ENCODE measurements at regions not wholly inside any gene's neighbourhood (a gene's known extent, or its start where the extent isn't known, plus 50 kb on each side); places are given as distances from the start of the nearest gene placed in this dataset.

GRCh38 chr11:122346006-122346405 lies 230.0 kb upstream of the BLID start:
- Histone ChIP-seq H2AFZ (replicated peaks; ENCODE audit: low read length, poor library complexity) (no peak overlapping the region), H4K91ac (ENCODE audit: insufficient read depth, low read depth, low read length) (no peak overlapping the region), H4K8ac (ENCODE audit: low read depth in 2 of 2, low read length in 2 of 2) (no peak overlapping the region), H2BK15ac (ENCODE audit: low read depth, low read length) (no peak overlapping the region), H2BK5ac (ENCODE audit: low read depth, low read length, poor library complexity, severe bottlenecking) (no peak overlapping the region), H3K4me1 (ENCODE audit: control insufficient read depth, insufficient read depth, low read length) (peaks cover 15% of the 10 kb centered on the region), H3K79me1 (ENCODE audit: low read depth in 1 of 2, low read length in 2 of 2) (peaks cover 0 to 4% of the 10 kb centered on the region in 2 experiments; a peak in 1 of 4 replicates), H3K14ac (replicated peaks; ENCODE audit: low read depth, low read length) (no peak overlapping the region), H3K23ac (ENCODE audit: low read depth, low read length) (no peak overlapping the region), H2BK120ac (ENCODE audit: low read depth, low read length) (peak overlapping the region; percentile 49; the same call in 1 of the 2 replicates), H3K56ac (ENCODE audit: extremely low read depth, insufficient read depth, low read length) (no peak overlapping the region), H4K5ac (ENCODE audit: low read depth, low read length) (no peak overlapping the region), H3K18ac (ENCODE audit: low read depth, low read length) (no peak overlapping the region), H3K4me2 (ENCODE audit: low read depth, low read length) (no peak overlapping the region), H4K20me1 (ENCODE audit: insufficient read depth, low read length) (no peaks in the 10 kb centered on the region), H3K9ac (ENCODE audit: low read depth, low read length) (no peak overlapping the region), H3K4me3 (ENCODE audit: insufficient read depth, low read depth, low read length) (no peak overlapping the region), H3K4ac (ENCODE audit: low read depth, low read length) (no peak overlapping the region), H2AK9ac (replicated peaks; ENCODE audit: low read depth, low read length, poor library complexity) (no peak overlapping the region), H2BK20ac (ENCODE audit: low read depth, low read length) (no peak overlapping the region), H2AK5ac (ENCODE audit: low read depth, low read length) (no peak overlapping the region), H3K27ac (ENCODE audit: insufficient read depth, low read length) (no peak overlapping the region), H3K9me1 (ENCODE audit: insufficient read depth, low read length) (peaks cover 4% of the 10 kb centered on the region; the same call in 1 of the 2 replicates), H3K36me3 (ENCODE audit: control insufficient read depth, insufficient read depth, low read length) (no peaks in the 10 kb centered on the region; the same call in 1 of the 2 replicates), H3K27me3 (ENCODE audit: control insufficient read depth, insufficient read depth, low read length) (no peaks in the 10 kb centered on the region), H3K9me3 (ENCODE audit: control insufficient read depth, insufficient read depth, low read length) (no peaks in the 10 kb centered on the region)
- WGBS, 2 experiments (ENCODE audit: extremely low coverage in 2 of 2, insufficient read length in 1 of 2), result no CpG with 5 or more reads among the region's 2 CpGs
- dilution Hi-C loops (cut with HindIII; ENCODE audit: low sequenced_read_pairs, unreplicated experiment) (no loop called here), intact Hi-C loops (cut with micrococcal nuclease) (no loop called here), in situ Hi-C loops (cut with MboI; ENCODE audit: low sequenced_read_pairs) (no loop called here)
- DNase-seq, result no peak
- no peak for ATAC-seq (ENCODE audit: low read depth)
- CTCF ChIA-PET, result no interaction called here
- TF ChIP-seq RAD21 (IDR thresholded peaks at IDR 0.05; ENCODE audit: low read length) (no peak), RFX5 (IDR thresholded peaks at IDR 0.05; ENCODE audit: low read depth, low read length) (no peak), MAFK (IDR thresholded peaks at IDR 0.05; ENCODE audit: low read depth, low read length) (no peak), CEBPB (IDR thresholded peaks at IDR 0.05; ENCODE audit: low read depth, low read length) (no peak), NFE2L2 (IDR thresholded peaks at IDR 0.05; ENCODE audit: low read depth, low read length) (no peak), MAZ (IDR thresholded peaks at IDR 0.05; ENCODE audit: borderline replicate concordance, low read depth, low read length) (no peak), SMC3 (IDR thresholded peaks at IDR 0.05; ENCODE audit: low read depth, low read length) (no peak), ELK1 (IDR thresholded peaks at IDR 0.05; ENCODE audit: borderline replicate concordance, low read depth, low read length) (no peak), POLR2A (IDR thresholded peaks at IDR 0.05; ENCODE audit: low read depth, low read length) (no peak), MXI1 (IDR thresholded peaks at IDR 0.05; ENCODE audit: borderline replicate concordance, low read depth, low read length) (no peak)
- no TSS peak for BruUV-seq (replicated peaks)
- POLR2A ChIA-PET (ENCODE audit: unreplicated experiment), result no interaction called here
